B cell (primary cell): ENCODE measurements at regions not wholly inside any gene's neighbourhood (a gene's known extent, or its start where the extent isn't known, plus 50 kb on each side); places are given as distances from the start of the nearest gene placed in this dataset.

Experiments used
- CTCF ChIP-seq: fragments of 200-600 bp; IDR thresholded peaks from one replicate; pipeline ENCODE4 v1.8.0; 2022; ENCODE audit warnings: antibody characterized with exemption, mild to moderate bottlenecking
- EZH2 ChIP-seq: IDR thresholded peaks from 2 replicates; pipeline ENCODE4 v1.6.1; 2012; ENCODE audit warnings: borderline replicate concordance, low read depth, mild to moderate bottlenecking, moderate library complexity, low read length; ENCODE audit not compliant: insufficient read depth, poor library complexity, severe bottlenecking

- TF ChIP-seq CTCF (no peak), EZH2 (no peak)
Observed at GRCh38 chr16:6916946-6917345, 415.7 kb upstream of the RBFOX1 start.
